ENCODE measurements at regions not wholly inside any gene's neighbourhood (a gene's known extent, or its start where the extent isn't known, plus 50 kb on each side); places are given as distances from the start of the nearest gene placed in this dataset.

DNA sequence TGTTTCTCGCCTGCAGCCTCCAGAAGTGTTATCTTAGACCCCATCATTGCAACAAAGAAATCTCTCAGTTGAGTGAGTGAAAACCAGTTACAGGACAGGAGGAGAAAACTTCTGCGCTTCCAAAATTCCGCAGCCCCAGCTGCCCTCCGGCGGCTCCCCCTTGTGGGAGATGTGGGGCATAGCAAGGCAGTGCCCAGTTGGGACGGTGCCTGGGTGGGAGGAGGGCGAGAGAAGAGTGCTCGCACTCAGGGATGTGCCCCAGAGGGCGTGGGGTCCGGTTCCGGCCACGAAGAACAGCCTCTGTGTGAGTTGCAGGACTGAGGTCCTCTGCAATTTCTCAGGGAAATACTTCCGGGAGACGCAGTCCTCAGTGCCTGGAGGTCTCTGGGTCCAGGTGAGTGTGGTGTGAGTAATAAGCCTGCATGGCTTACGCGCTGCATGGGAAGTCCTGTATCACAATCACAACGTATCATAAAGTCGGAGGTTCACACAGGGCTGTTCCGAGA lies 87.0 kb upstream of the BLID start:
- DNase-seq, result peak; percentile 89
- TF ChIP-seq POLR2AphosphoS5 (IDR thresholded peaks at IDR 0.05) (peak in 3 of 4 donors; percentile 22 to 64 (median 55)), POLR2A (IDR thresholded peaks at IDR 0.05) (no peak)
- TF ChIP-seq, protein P1, sequence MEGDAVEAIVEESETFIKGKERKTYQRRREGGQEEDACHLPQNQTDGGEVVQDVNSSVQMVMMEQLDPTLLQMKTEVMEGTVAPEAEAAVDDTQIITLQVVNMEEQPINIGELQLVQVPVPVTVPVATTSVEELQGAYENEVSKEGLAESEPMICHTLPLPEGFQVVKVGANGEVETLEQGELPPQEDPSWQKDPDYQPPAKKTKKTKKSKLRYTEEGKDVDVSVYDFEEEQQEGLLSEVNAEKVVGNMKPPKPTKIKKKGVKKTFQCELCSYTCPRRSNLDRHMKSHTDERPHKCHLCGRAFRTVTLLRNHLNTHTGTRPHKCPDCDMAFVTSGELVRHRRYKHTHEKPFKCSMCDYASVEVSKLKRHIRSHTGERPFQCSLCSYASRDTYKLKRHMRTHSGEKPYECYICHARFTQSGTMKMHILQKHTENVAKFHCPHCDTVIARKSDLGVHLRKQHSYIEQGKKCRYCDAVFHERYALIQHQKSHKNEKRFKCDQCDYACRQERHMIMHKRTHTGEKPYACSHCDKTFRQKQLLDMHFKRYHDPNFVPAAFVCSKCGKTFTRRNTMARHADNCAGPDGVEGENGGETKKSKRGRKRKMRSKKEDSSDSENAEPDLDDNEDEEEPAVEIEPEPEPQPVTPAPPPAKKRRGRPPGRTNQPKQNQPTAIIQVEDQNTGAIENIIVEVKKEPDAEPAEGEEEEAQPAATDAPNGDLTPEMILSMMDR (IDR thresholded peaks at IDR 0.05), result peak; percentile 91 to 99 (median 92)
- H3K4me1 ChIP-seq, result peaks cover 0 to 37% (median 19%) of the 10 kb centered on the region in 4 donors
- H3K9me3 ChIP-seq, result no peaks in the 10 kb centered on the region
- no peaks in the 10 kb centered on the region for H3K36me3 ChIP-seq
- peak overlapping the region; percentile 60 to 80 (median 66) for H3K27ac ChIP-seq
- H3K27me3 ChIP-seq, result no peaks in the 10 kb centered on the region
- intact Hi-C loops (cut with DNase I), result loop anchor here (1.0 to 10.0 kb wide), 6 partner anchors 46 to 548 kb away; no protein-coding TSS in a partner anchor
- peak overlapping the region; percentile 30 to 54 (median 47) for H3K4me3 ChIP-seq
- 6 to 23% methylated on average over 19 of the region's 19 CpGs for WGBS, 2 donors

DNA sequence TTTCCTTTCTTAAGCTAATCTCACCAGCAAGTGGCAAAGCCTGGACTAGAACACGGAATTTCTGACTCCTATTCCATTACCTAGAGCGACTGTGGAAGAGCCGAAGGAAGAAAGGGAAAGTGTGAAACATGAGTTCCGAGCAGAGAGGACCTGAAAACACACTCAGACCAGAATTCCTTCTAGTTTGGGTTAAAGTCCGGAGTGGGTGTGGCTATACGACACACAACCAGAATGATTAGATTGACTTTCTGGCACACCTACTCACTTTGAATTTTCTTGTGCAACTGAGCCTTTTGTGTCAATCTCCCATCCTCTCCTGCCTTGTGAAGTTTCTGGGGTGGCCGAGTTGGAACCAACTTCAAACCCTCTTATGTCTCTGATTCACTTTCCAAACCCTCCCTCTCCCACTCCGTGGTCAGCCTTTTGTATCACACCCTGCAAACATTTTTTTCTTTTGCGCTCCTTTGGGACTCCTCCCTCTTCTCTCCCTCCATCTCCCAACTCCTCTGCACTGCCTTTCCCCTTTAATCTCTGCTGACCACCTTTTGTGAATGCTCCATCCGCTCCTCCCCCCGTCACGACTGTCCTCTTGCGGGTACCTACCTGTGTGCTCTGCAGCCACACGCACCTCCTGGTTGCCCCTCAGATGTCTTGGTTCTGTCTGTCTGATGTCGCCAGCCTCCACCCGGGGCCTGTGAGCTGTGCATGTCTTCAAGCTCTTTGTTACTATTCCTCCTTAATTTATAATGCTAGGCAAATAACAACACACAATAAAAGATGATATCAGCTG lies 86.3 kb upstream of the BLID start:
- peak overlapping the region; percentile 60 to 80 (median 66) for H3K27ac ChIP-seq
- peak overlapping the region; percentile 30 to 54 (median 47) for H3K4me3 ChIP-seq
- peak; percentile 71 for DNase-seq
- no peaks in the 10 kb centered on the region for H3K9me3 ChIP-seq
- peaks cover 0 to 30% (median 14%) of the 10 kb centered on the region in 4 donors for H3K4me1 ChIP-seq
- H3K27me3 ChIP-seq, result no peaks in the 10 kb centered on the region
- WGBS, 2 donors, result 18 to 49% methylated on average over 16 of the region's 16 CpGs
- TF ChIP-seq POLR2A (IDR thresholded peaks at IDR 0.05), result no peak
- TF ChIP-seq POLR2AphosphoS5 (IDR thresholded peaks at IDR 0.05), result no peak
- TF ChIP-seq, protein P1 (IDR thresholded peaks at IDR 0.05), result no peak
- TF ChIP-seq EP300 (IDR thresholded peaks at IDR 0.05), result no peak
- intact Hi-C loops (cut with DNase I), result loop anchor here (2.0 to 10.0 kb wide), 4 partner anchors 45 to 318 kb away; no protein-coding TSS in a partner anchor
- H3K36me3 ChIP-seq, result no peaks in the 10 kb centered on the region

DNA sequence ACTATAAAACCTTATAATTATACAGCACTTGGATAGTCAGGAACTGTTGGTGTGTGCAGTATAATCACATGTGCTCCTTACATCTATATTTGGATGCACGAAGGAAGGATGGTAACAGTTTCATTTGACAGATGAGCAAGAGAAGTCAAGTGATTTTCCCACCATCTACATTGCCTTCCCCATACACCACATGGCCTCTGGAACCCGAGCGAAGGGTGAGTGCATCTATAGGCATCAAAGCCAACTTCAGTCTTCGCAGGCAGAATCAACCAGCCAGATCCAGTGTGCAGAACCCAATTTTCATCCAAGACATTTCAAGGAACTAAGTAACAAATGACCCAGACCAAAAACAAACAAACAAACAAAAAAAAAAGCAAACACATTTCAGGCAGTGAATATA lies 85.1 kb upstream of the BLID start:
- H3K36me3 ChIP-seq, result no peaks in the 10 kb centered on the region
- peaks cover 0 to 35% (median 13%) of the 10 kb centered on the region in 4 donors for H3K4me1 ChIP-seq
- peak overlapping the region in 2 of 4 donors; percentile 46 to 54 for H3K4me3 ChIP-seq
- intact Hi-C loops (cut with DNase I), result loop anchor here (5.0 to 10.0 kb wide), 3 partner anchors 44 to 316 kb away; no protein-coding TSS in a partner anchor
- 88 to 89% methylated on average over 4 of the region's 4 CpGs for WGBS, 2 donors
- TF ChIP-seq POLR2AphosphoS5 (IDR thresholded peaks at IDR 0.05), result no peak
- H3K27me3 ChIP-seq, result no peaks in the 10 kb centered on the region
- peak overlapping the region in 2 of 4 donors; percentile 35 to 60 for H3K27ac ChIP-seq
- DNase-seq, result no peak
- H3K9me3 ChIP-seq, result no peaks in the 10 kb centered on the region

DNA sequence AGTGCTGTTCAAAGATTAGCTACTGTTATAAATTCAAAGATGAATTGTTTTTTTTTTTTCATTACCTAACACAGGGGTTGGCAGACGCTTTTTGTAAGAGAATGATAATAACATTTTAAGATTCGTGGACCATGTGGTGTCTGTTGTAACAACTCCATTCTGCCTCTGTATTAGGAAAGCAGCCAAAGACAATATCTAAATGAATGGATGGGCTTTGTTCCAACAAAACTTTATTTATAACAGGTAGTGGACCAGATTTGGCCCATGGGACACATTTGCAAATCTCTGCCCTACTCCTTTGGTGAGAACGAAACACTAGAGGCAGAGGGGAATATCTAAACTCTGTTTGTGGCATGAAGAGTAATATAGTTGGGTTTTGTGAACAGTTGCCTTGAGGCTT lies 83.6 kb upstream of the BLID start:
- H3K4me1 ChIP-seq, result peaks cover 0 to 41% (median 18%) of the 10 kb centered on the region in 4 donors
- intact Hi-C loops (cut with DNase I), result loop anchor here (5.0 to 10.0 kb wide), 3 partner anchors 42 to 315 kb away; no protein-coding TSS in a partner anchor

More for the DNA sequence above, 83.6 kb upstream of the BLID start:
- Histone ChIP-seq H3K36me3 (no peaks in the 10 kb centered on the region), H3K27me3 (no peaks in the 10 kb centered on the region), H3K4me3 (no peak overlapping the region), H3K9me3 (no peaks in the 10 kb centered on the region), H3K27ac (peak overlapping the region in 1 of 4 donors; percentile 29)
- WGBS, 2 donors, result 47 to 77% methylated on average over 3 of the region's 3 CpGs
- DNase-seq, result no peak
- TF ChIP-seq EP300 (IDR thresholded peaks at IDR 0.05) (no peak), POLR2AphosphoS5 (IDR thresholded peaks at IDR 0.05) (no peak), POLR2A (IDR thresholded peaks at IDR 0.05) (no peak)
- TF ChIP-seq, protein P1 (IDR thresholded peaks at IDR 0.05), result no peak
